ENCODE measurements at regions not wholly inside any gene's neighbourhood (a gene's known extent, or its start where the extent isn't known, plus 50 kb on each side); places are given as distances from the start of the nearest gene placed in this dataset.

DNA sequence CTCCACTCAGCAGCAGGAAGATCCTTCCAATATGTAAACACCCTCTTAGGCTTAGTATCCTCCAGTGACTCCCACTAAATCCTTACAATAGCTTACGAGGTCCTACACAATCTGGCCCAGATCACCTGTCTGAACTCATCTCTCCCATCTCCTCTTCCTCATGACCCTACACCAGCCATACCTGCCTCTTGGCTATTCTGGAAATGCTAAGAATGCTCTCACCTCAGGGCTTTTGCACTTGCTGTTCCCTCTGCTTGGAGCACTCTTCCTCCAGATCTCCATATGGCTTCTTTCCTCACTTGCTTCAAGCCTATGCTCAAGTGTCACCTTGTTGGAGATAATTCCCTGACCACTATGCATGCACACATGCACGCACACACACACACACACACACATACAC is 50.8 kb upstream of the FRMD4A start:
- 56 to 93% (median 72%) methylated on average over 2 of the region's 2 CpGs for WGBS, 4 donors
- Histone ChIP-seq H3K36me3 (no peaks in the 10 kb centered on the region), H3K27ac (no peak overlapping the region), H3K9me3 (no peaks in the 10 kb centered on the region), H3K4me3 (no peak overlapping the region), H3K27me3 (peaks cover 0 to 7% (median 0%) of the 10 kb centered on the region in 9 donors), H3K4me1 (no peaks in the 10 kb centered on the region)
- TF ChIP-seq POLR2A (IDR thresholded peaks at IDR 0.05): no peak
- TF ChIP-seq, protein P1, sequence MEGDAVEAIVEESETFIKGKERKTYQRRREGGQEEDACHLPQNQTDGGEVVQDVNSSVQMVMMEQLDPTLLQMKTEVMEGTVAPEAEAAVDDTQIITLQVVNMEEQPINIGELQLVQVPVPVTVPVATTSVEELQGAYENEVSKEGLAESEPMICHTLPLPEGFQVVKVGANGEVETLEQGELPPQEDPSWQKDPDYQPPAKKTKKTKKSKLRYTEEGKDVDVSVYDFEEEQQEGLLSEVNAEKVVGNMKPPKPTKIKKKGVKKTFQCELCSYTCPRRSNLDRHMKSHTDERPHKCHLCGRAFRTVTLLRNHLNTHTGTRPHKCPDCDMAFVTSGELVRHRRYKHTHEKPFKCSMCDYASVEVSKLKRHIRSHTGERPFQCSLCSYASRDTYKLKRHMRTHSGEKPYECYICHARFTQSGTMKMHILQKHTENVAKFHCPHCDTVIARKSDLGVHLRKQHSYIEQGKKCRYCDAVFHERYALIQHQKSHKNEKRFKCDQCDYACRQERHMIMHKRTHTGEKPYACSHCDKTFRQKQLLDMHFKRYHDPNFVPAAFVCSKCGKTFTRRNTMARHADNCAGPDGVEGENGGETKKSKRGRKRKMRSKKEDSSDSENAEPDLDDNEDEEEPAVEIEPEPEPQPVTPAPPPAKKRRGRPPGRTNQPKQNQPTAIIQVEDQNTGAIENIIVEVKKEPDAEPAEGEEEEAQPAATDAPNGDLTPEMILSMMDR (IDR thresholded peaks at IDR 0.05): no peak
- intact Hi-C loops (cut with DNase I): loop anchor here in 2 of 10 donors (10.0 kb wide), 1 partner anchor 93 kb away; no protein-coding TSS in a partner anchor
- ATAC-seq (no peak), DNase-seq (no peak)

DNA sequence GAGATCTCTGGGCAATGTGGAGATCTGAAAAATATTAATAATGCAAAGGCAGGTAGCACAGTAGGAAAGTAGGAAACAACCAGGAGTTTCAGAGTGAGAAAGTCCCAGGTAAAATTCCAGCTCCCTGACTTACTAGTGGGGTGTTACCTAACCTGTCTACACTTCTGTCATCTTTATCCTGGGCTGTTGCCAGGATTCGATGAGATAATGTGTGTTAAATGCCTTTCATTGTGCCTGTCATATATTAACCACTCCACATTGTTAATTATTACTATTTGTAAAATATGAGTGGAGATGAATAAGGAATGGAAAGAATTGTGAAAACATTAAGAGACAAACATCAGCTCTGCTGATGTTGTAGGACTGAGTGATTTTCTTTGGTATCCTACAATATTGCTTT is 50.0 kb upstream of the FRMD4A start:
- intact Hi-C loops (cut with DNase I): loop anchor here in 2 of 10 donors (10.0 kb wide), 1 partner anchor 94 kb away; no protein-coding TSS in a partner anchor
- Histone ChIP-seq H3K36me3 (no peaks in the 10 kb centered on the region), H3K27me3 (peaks cover 0 to 7% (median 0%) of the 10 kb centered on the region in 9 donors), H3K4me3 (no peak overlapping the region), H3K9me3 (no peaks in the 10 kb centered on the region), H3K4me1 (no peaks in the 10 kb centered on the region), H3K27ac (no peak overlapping the region)
- WGBS, 4 donors: 39 to 63% (median 41%) methylated on average over 1 of the region's 1 CpG
- TF ChIP-seq, protein P1 (IDR thresholded peaks at IDR 0.05): no peak
- no peak for TF ChIP-seq POLR2A (IDR thresholded peaks at IDR 0.05)
- ATAC-seq: no peak
- no peak for DNase-seq

MicroRNA genes in the stretch of these regions (microRNA counts, 767-probe panel; counts per million panel counts)
- microRNA hsa-miR-1265: 0 to 71.6 counts per million in 2 donors

Small RNAs in the stretch of these regions (microRNA-seq; reads per million reads assigned to microRNA genes)
- gene MIR1265 (0 to 0.77 (median 0) reads per million in 4 donors), gene MIR4293 (0 reads per million in 4 donors)

Measured in heart left ventricle (tissue), 16 donors.